DMS 273 (cell line): ENCODE measurements at regions not wholly inside any gene's neighbourhood (a gene's known extent, or its start where the extent isn't known, plus 50 kb on each side); places are given as distances from the start of the nearest gene placed in this dataset.

Experiments used
- DNase-seq: peaks from one replicate; lab custom pipeline; 2025; ENCODE audit not compliant: unreplicated experiment; lab: John Stamatoyannopoulos, UW

GRCh38 chr10:3692387-3692999 lies 92.5 kb downstream of the KLF6 start:
- DNase-seq, result no peak

DNA sequence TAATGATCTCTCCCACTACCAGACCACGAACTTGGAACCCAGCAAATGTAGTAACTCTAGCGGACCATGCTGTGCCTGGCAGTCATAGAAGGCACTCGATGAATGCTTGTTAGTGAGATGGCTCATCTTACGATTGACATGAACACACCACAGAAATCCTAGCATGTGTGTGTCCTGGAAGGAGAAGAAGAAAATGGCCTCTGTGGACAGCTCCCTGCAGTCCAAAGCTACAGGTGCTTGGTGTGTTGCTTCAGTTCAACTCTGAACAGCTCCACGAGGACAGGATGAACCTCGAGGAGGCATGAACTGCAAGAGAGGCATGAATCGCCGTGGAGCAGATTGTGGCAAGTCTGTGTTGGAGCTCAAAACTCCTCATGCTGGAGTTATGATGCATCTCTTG lies 93.5 kb downstream of the KLF6 start:
- DNase-seq, result no peak

DNA sequence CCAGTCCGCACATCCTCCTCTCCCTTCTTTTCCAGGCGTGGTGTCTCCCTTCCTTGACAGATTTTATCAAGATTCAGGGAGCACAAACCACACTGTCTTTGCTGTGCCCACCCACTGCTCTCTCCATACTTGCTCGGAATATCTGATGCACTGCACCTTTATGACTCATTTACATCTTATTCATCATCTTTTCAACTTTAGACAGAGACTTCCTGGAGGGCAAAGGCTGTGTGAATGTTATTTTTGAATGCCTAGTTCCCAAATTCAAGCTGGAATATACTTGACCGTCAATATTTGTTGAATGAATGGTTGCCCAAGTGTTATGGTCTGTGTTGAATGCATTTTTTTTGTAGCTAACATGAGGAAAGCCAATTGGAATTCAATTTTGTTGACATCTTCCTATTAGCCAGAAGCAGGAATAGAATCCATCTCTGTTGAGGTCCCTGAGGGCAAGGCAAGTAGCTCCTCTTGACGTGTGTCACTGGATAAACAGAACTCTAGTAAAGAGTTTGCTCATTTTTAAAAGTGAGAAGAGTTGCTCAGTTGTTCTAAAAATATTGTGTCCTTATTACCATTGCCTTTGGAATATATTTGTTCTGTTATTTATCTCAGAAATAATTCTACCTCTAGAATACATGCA lies 95.0 kb downstream of the KLF6 start:
- no peak for DNase-seq

- no peak for DNase-seq
Measured at GRCh38 chr10:3687510-3688081, 97.4 kb downstream of the KLF6 start.

DNA sequence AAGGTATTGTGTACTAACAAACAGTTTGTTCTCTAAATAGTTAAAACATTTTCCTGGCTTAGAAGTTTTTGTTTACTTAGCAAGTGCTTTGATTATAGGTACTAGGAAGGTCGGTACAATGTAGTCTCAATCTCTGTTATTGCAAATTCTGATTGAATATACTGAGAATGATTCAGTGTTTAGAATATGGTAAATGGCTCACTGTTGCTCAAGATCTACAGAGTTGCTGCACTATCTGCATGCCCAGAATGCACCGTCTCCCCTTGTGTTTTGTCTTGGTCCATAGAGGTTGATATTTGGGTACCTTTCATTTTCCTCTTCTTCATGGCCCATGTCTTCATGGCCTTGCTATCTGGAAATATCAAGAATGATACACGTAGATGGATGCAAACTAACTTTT lies 99.6 kb downstream of the KLF6 start:
- no peak for DNase-seq

DNA sequence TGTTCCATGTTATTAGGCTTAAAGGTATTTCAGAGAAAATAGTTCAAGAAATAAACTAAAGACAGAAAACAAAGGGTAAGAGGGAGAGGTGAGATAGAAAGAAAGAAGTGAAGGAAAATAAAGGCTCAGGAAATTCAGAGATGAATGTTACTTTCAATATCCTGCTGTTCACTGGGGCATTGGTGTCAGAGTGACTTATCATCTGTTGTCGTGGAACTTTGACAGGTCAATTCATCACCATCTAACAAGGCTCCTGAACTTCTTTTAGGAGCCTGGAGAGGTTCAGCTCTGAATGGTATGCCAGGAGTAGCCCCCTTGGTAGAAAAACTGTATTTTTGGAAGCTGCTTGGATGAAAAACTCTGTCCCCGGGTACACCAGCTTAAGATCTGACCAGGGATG lies 100.1 kb downstream of the KLF6 start:
- DNase-seq, result no peak

- no peak for DNase-seq
Measured at GRCh38 chr10:3683560-3683959, 101.4 kb downstream of the KLF6 start.

DNA sequence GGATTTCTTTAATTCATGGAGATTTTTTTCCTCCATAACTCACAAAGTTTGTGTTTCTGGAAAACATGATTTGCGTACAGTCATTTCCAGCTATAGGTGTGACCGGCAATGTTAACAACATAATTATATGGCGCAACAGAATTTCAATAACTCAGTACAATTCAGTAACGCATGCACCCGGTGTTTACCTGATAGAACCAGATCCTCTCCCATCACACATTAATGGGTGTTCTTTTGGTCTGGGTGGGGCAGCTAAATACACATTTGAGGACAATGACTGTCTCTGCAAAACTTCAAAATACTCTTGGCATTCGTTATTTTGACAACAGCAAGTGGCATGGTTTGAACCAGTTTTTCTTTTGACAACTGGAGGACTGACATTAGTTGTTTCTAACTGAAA lies 102.3 kb downstream of the KLF6 start:
- no peak for DNase-seq

DNA sequence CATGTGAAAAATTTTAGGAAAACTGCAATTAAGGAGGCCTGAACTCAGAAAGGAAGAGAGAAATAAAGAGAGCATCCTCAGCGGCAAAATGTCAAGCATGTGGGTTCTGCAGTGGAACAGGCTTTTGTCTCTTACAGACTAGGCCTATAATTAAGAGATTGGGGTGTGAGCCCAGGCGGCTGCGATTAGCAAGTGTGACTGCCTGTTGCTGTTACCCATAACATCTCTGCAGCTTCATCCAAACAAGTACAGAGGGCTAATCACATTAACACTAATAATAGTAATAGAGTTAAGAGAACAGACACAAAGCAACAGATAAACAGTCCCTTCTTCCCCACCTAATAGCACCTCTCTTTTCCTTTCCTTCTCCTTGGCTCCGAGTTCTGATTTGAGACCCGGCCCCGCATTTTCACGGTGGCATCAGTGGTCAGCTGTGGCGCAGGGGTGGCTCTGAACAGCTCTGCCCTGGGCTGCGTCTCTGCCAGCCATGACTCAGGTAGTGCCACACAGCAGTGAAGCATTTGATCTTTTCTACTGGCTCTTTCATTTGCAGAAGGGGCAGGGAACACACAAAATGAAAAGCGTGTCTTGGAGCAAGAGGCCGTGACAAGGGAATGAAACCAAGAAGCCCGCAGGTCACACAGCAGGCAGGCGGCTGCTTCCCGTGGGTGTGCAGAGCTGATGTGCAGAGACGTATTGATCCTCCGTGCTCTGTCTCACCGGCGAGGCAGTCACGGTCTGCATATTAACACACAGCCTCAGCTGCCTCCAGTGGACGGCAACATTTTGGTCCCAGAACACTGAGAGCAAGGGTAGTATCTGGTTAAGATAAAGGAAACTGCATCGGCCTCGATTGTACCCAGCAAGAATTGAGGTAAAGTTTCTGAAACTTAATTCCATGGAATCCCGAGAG lies 103.1 kb downstream of the KLF6 start:
- DNase-seq, result no peak

GRCh38 chr10:3679950-3680629 lies 104.9 kb downstream of the KLF6 start:
- no peak for DNase-seq

DNA sequence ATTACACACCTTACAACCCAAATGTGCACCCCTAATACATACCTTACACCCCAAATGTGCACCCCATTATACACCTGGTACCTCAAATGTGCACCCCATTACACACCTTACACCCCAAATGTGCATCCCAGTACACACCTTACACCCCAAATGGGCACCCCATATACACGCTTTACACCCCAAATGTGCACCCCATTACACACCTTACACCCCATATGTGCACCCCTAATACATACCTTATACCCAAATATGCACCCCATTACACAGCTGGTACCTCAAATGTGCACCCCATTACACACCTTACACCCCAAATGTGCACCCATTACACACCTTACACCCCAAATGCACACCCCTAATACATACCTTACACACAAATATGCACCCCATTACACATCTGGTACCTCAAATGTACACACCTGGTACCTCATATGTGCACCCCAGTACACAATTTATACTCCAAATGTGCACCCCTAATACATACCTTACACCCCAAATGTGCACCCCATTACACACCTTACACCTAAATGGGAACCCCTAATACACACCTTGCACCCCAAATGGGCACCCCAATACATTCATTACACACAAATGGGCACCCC lies 106.3 kb downstream of the KLF6 start:
- DNase-seq, result no peak

DNA sequence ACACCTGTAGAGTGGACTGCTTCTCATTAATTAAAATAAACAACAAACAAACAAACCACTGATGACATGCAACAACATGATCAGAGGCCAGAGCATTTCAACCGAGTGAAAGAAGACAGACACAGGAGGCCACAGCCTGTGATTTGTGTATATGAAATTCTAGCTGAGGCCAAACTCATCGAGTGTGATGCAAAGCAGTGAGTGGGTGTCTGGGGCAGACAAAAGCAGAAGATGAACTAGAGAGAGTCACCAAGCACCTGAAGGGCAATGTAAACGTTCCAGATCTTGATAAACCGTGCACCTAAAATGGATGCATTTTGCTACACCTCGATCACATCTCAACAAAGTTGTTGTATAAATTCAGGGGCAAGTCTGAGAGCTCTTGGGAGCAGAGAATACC lies 108.4 kb downstream of the KLF6 start:
- no peak for DNase-seq

DNA sequence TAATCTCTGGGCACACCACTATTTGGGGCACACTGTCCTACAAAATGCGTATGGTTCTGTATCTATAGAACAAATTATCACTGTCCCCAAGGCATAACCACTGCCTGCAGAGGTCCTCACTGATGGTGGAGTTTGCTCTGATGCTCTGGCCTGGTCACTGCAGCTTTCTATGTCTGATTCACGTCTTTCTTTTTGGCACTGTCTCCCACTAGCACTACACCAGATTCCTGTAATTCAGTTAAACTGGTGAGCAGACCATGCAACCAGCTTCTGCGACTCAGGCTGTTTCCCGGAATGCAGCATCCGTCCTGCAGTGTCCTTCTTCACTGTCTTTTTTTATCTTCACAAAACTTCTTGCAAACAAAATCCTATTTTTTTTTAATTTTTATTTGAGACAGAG lies 112.8 kb downstream of the KLF6 start:
- DNase-seq, result no peak

DNA sequence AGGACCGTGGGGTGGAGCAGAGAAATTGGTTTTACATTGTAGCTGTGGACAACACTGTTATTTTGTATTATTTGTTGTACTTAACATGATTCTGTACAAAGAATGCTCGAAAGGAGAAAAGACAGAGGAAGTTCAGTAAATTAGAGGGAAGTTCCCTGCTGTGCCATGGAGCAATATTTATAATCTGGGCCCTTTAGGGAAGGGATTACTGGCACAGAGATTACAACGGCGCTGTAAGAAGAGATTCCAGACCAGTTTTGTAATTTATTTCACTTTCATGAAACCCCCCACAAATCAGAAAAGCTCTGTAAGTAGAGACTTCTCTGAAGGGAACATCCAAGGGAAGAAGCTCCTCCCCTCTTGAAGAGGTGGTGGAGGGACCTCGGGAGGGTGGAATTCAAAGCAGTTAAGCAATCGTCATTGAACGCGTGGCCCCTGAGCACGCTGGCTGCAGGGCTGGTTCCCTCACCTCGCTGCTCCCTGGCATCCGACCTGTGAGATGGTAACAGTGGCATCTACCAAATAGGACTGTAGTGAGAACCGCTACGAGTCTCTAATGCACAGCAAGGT lies 113.5 kb downstream of the KLF6 start:
- no peak for DNase-seq

- DNase-seq, result no peak
Measured at GRCh38 chr10:3668966-3669330, 116.1 kb downstream of the KLF6 start.

GRCh38 chr10:3668276-3668965 lies 116.6 kb downstream of the KLF6 start:
- DNase-seq, result no peak

- DNase-seq, result no peak
Measured at GRCh38 chr10:3666525-3667302, 118.3 kb downstream of the KLF6 start.

- DNase-seq, result no peak
Measured at GRCh38 chr10:3665316-3665908, 119.6 kb downstream of the KLF6 start.

DNA sequence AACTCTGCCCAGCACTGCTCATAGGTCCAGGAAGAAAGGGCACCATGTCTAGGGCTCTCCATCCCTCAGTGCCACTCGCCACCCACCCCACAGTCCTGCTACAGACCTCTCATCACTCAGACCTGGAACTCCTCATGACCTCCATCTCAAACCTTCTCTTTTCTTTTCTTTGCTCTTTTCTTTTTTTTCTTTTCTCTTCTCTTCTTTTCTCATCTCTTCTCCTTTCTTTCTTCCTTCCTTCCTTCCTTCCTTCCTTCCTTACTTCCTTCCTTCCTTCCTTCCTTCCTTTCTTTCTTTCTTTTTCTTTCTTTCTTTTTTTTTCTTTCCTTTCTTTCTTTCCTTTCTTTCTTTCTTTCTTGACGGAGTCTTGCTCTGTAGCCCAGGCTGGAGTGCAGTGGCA lies 122.2 kb downstream of the KLF6 start:
- DNase-seq, result no peak
